NCI-H146 (cell line): ENCODE measurements at regions not wholly inside any gene's neighbourhood (a gene's known extent, or its start where the extent isn't known, plus 50 kb on each side); places are given as distances from the start of the nearest gene placed in this dataset.

Experiments
- DNase-seq: peaks from one replicate; lab custom pipeline; 2025; lab: John Stamatoyannopoulos, UW

GRCh38 chr4:156101571-156101970 lies 147.9 kb upstream of the CTSO start:
- no peak for DNase-seq

- DNase-seq: no peak
Measured at GRCh38 chr4:156100651-156101050, 147.0 kb upstream of the CTSO start.

GRCh38 chr4:156098805-156099204 lies 145.1 kb upstream of the CTSO start:
- no peak for DNase-seq

- DNase-seq: peak; percentile 3
Measured at GRCh38 chr4:156085100-156085499, 131.4 kb upstream of the CTSO start.

GRCh38 chr4:156084373-156084772 lies 130.7 kb upstream of the CTSO start:
- DNase-seq: no peak

- no peak for DNase-seq
Measured at GRCh38 chr4:156073976-156074375, 120.3 kb upstream of the CTSO start.

GRCh38 chr4:156060661-156061060 lies 107.0 kb upstream of the CTSO start:
- no peak for DNase-seq

GRCh38 chr4:156053174-156053573 lies 99.5 kb upstream of the CTSO start:
- no peak for DNase-seq

- no peak for DNase-seq
Measured at GRCh38 chr4:156052116-156052515, 98.5 kb upstream of the CTSO start.

- DNase-seq: no peak
Measured at GRCh38 chr4:156038772-156039171, 85.1 kb upstream of the CTSO start.

- DNase-seq: no peak
Measured at GRCh38 chr4:156036496-156036895, 82.8 kb upstream of the CTSO start.

GRCh38 chr4:156029691-156030090 lies 76.0 kb upstream of the CTSO start:
- DNase-seq: no peak

- no peak for DNase-seq
Measured at GRCh38 chr4:156021298-156021697, 67.6 kb upstream of the CTSO start.

GRCh38 chr4:156019246-156019645 lies 65.6 kb upstream of the CTSO start:
- no peak for DNase-seq

- DNase-seq: no peak
Measured at GRCh38 chr4:156018383-156018782, 64.7 kb upstream of the CTSO start.

- DNase-seq: no peak
Measured at GRCh38 chr4:156015781-156016180, 62.1 kb upstream of the CTSO start.

- DNase-seq: no peak
Measured at GRCh38 chr4:156006192-156006591, 52.5 kb upstream of the CTSO start.
